Muscle of leg (tissue), 3 donors: ENCODE measurements at regions not wholly inside any gene's neighbourhood (a gene's known extent, or its start where the extent isn't known, plus 50 kb on each side); places are given as distances from the start of the nearest gene placed in this dataset.

Experiments used
- DNase-seq: peaks from one replicate; pipeline ENCODE4 v3.0.0; 2013
- H3K27ac ChIP-seq: one replicate; pipeline ENCODE4 v1.5.1; 2013; ENCODE audit warnings: mild to moderate bottlenecking, low read length, control low read depth
- H3K27me3 ChIP-seq: one replicate; pipeline ENCODE4 v1.6.1; 2013; ENCODE audit warnings: low read length; ENCODE audit not compliant: control insufficient read depth, insufficient read depth
- H3K36me3 ChIP-seq: one replicate; pipeline ENCODE4 v1.6.1; 2013; ENCODE audit warnings: low read length; ENCODE audit not compliant: control insufficient read depth, insufficient read depth
- H3K4me1 ChIP-seq: one replicate; pipeline ENCODE4 v1.6.1; 2013; ENCODE audit warnings: low read length; ENCODE audit not compliant: control insufficient read depth, insufficient read depth
- H3K4me3 ChIP-seq: one replicate; pipeline ENCODE4 v1.5.1; 2013; ENCODE audit warnings: low read length, control low read depth
- H3K9me3 ChIP-seq: replicated peaks from 2 replicates; pipeline ENCODE4 v1.6.1; 2013; ENCODE audit warnings: low read depth, low read length; ENCODE audit not compliant: control insufficient read depth
- WGBS: methylation state at CpG from one replicate; pipeline ENCODE4 v1.1.5; 2013; ENCODE audit warnings: missing lambda C conversion rate; ENCODE audit not compliant: insufficient coverage; 5-methylcytosine and 5-hydroxymethylcytosine counted together

DNA sequence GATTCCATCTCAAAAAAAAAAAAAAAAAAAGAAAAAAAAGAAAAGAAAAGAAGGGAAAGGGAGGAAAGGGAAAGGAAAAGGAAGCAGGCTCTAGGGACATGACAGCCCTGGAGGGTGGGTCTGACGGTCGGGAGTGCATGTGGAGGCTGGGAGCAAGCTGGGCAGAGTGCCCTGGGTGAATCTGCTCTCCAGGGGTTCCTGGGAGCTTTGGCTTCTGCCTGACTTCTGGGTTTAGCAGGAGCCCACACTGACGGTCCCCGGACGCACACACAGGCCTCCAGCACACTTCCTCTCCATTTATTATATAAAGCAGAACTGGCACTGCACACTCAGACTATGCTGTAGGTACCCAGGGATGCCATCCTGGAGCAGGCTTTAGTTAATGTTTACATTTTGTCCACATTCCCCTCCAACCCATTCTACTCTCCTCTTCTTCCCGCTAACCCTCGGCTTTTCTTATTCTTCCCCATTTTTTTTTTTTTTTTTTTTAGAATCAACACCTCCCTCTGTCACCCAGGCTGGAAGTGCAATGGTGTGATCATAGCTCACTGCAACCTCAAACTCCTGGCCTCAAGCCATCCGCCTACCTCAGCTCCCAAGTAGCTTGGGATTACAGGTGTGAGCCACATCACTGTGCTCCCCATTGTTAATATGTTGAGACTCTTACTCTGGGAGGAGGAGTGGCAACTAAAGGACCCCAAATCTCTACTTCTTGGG lies 151.1 kb upstream of the SLC1A4 start:
- H3K27me3 ChIP-seq: no peaks in the 10 kb centered on the region
- H3K9me3 ChIP-seq: no peaks in the 10 kb centered on the region
- H3K36me3 ChIP-seq: no peaks in the 10 kb centered on the region
- DNase-seq: peak; percentile 41
- no peak overlapping the region for H3K27ac ChIP-seq
- WGBS: 63% methylated on average over 5 of the region's 8 CpGs
- peaks cover 2% of the 10 kb centered on the region for H3K4me1 ChIP-seq
- H3K4me3 ChIP-seq: no peak overlapping the region

DNA sequence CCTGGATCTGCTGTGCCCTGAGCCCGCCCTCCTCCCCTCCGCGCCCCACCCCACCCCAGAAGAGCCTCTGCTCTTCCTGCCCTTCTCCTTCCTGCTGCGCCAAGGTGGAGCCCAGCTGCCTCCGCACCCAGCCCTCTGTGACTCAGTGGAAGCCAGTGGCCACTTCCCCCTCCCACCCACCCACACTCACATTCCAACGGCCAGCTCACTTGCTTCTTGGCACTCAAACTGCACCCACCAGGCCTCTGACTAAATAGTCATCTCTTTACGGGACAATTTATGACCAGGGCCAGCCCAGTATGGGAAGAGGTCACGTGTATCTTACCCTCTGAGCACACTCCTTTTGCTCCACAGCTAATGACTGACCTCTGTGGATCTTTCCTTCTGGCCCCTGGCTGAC lies 150.4 kb upstream of the SLC1A4 start:
- no peak for DNase-seq
- no peaks in the 10 kb centered on the region for H3K36me3 ChIP-seq
- 45% methylated on average over 3 of the region's 8 CpGs for WGBS
- H3K27ac ChIP-seq: no peak overlapping the region
- H3K4me3 ChIP-seq: no peak overlapping the region
- H3K9me3 ChIP-seq: no peaks in the 10 kb centered on the region
- peaks cover 2% of the 10 kb centered on the region for H3K4me1 ChIP-seq
- no peaks in the 10 kb centered on the region for H3K27me3 ChIP-seq

DNA sequence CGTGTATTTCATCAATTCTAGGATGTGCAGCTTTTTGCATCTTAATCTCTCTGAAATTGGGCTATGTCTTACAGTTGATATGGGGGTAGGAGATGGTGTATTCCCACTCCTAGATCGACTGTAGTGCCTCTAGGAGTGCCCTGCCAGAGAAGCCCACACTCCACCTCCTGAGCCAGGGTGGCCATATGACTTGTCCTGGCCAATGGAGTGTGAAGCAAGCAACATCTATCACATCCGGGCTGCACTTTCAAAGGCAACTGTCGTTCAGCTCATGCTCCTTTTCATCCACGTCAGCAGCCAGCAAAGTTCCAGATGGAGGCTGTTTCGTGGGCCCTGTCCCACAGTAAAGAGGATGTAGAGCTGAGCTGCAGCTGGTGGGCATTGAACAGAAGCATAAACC lies 149.4 kb upstream of the SLC1A4 start:
- peak; percentile 46 for DNase-seq
- Histone ChIP-seq H3K27me3 (no peaks in the 10 kb centered on the region), H3K27ac (no peak overlapping the region), H3K4me1 (peaks cover 2% of the 10 kb centered on the region), H3K4me3 (no peak overlapping the region), H3K36me3 (no peaks in the 10 kb centered on the region), H3K9me3 (no peaks in the 10 kb centered on the region)
- 40% methylated on average over 3 of the region's 6 CpGs for WGBS

DNA sequence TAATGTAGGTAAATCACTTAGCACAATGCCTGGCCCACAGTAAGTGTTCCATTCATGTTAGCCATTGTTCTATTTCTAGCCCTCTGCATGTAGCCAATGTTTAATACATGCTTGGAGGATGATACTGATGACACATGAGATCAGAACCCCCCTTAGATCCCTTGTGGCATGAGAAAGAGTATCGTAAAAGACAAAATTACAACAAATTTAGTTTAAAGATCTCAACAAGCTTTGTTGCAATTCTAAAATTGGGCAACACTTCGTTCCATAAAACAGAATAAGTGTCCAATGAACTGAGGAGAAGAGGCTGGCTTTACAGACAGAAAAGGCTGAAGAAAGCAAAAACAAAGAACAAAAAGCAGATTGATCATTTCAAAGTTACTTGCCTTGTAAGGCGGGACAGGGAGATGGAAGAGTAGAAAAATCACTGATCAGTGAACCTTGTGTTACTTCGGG lies 148.7 kb upstream of the SLC1A4 start:
- Histone ChIP-seq H3K36me3 (no peaks in the 10 kb centered on the region), H3K9me3 (no peaks in the 10 kb centered on the region), H3K4me3 (no peak overlapping the region), H3K27me3 (no peaks in the 10 kb centered on the region), H3K27ac (no peak overlapping the region), H3K4me1 (peaks cover 2% of the 10 kb centered on the region)
- WGBS: 94% methylated on average over 2 of the region's 4 CpGs
- DNase-seq: no peak

DNA sequence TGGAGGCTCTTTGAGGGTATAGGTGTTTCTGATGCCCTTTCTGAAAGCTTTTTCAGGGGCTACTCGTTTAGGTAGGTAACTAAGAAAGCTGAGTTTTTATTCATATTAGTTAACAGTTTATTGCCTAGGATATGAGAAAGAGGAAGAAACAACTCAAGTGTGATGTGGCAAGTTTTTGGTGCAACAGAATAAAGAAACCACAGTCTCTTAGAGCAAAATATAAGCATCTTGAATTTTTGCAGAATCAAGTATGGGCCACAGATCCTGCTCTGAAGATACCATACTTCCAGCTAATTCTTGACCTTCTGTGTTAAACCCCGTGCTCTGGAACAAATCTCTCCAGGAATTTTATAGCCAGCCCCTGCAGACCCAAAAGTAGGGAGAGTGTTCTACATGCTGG lies 147.7 kb upstream of the SLC1A4 start:
- Histone ChIP-seq H3K4me3 (no peak overlapping the region), H3K36me3 (no peaks in the 10 kb centered on the region), H3K27me3 (no peaks in the 10 kb centered on the region), H3K4me1 (peaks cover 2% of the 10 kb centered on the region), H3K9me3 (no peaks in the 10 kb centered on the region), H3K27ac (no peak overlapping the region)
- no peak for DNase-seq
- no CpG with 5 or more reads among the region's 2 CpGs for whole genome bisulfite sequencing

DNA sequence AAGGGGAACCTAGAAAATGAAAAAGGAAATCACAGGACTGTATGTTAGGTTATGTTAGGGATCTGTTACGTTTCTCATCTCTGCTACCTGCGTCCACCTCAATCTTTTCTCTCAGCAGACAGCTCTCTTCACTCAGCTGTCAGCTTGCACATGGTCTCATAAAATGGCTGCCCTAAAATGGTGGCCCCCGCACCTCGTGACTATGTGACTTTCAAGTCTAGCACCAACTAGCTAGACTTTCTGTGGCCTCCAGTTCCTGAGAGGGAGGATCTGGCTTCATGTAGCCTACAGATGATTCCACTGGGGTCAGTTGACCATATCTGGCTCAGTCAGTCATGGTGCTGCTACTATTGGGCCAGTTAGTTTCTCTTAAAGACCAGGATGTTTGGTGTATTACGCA lies 147.2 kb upstream of the SLC1A4 start:
- Histone ChIP-seq H3K27ac (no peak overlapping the region), H3K4me1 (peaks cover 2% of the 10 kb centered on the region), H3K27me3 (no peaks in the 10 kb centered on the region), H3K9me3 (no peaks in the 10 kb centered on the region), H3K36me3 (no peaks in the 10 kb centered on the region), H3K4me3 (no peak overlapping the region)
- no peak for DNase-seq
- WGBS: 83% methylated on average over 3 of the region's 5 CpGs

DNA sequence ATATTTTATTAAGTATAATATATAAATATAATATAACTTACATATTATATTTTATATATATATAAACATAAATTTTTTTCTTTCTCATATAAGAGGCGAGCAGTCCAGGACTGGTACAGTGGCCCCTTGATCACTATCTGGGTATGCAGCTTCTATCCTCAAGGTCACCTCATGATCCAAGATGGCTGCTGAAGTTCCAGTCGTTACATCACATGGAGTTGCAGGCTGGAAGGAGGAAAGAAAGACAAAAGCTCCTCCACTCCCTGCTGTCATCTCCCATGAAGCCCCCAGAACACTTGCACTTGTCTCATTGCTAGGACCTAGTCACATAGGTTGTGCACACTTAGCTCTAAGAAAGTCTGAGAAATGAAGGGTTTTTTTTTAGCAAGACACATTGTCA lies 145.1 kb upstream of the SLC1A4 start:
- DNase-seq: no peak
- H3K36me3 ChIP-seq: no peaks in the 10 kb centered on the region
- peaks cover 2% of the 10 kb centered on the region for H3K4me1 ChIP-seq
- H3K4me3 ChIP-seq: no peak overlapping the region
- H3K27me3 ChIP-seq: no peaks in the 10 kb centered on the region
- no peaks in the 10 kb centered on the region for H3K9me3 ChIP-seq
- WGBS: no CpG with 5 or more reads among the region's 2 CpGs
- H3K27ac ChIP-seq: no peak overlapping the region

DNA sequence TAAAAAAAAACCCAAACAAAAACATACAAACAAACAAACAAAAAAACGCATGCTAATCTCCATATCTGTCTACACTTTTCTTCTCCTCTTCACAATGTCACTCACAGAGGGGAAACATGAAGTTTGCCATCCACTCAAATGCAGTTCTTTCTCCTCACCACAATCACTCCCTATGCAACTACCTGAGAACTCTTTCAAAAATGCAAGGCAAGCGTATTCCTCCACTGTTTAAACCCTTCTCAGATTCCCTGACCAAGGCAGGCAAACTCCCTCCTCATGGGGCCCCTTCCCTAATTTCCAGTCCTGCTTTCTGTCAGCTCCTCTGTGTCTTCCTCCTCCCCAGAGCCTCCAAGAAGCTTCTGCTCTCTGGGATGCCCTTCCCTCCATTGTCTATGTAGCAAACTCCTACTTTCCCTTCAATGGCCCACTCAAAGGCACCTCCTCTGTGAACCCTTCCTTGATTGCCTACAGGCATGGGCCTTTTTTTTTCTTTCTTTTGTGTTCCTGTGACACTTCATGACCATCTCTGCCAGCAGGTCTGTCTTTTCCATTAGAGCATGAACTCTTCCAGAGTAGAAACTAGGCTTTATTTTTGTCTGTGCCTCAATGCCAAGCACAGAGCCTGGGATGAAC lies 143.8 kb upstream of the SLC1A4 start:
- no peak for DNase-seq
- no peaks in the 10 kb centered on the region for H3K4me1 ChIP-seq
- H3K4me3 ChIP-seq: no peak overlapping the region
- no peaks in the 10 kb centered on the region for H3K36me3 ChIP-seq
- H3K27me3 ChIP-seq: no peaks in the 10 kb centered on the region
- no peak overlapping the region for H3K27ac ChIP-seq
- H3K9me3 ChIP-seq: no peaks in the 10 kb centered on the region
- WGBS: 77% methylated on average over 2 of the region's 2 CpGs

DNA sequence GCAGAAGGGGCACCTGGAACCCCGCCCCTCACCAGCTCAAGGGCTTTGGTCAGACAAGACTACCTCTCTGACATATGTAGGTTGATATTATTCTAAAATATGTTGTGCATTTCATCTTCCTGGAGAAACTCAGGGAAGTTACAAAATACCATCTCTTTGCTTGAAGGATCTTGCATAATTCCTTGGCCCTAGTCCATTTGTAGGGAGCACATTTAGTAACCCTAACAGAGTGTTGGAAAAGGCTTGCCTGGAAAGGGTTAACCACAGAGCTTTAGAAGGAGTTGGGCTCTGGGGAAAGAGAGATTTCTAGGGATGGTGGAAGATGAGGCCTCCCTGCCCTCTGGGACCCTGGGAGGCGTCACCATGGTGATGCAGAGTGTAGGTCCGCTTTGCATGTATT lies 143.0 kb upstream of the SLC1A4 start:
- no CpG with 5 or more reads among the region's 3 CpGs for WGBS
- Histone ChIP-seq H3K4me3 (no peak overlapping the region), H3K36me3 (no peaks in the 10 kb centered on the region), H3K27ac (no peak overlapping the region), H3K9me3 (no peaks in the 10 kb centered on the region), H3K4me1 (no peaks in the 10 kb centered on the region), H3K27me3 (no peaks in the 10 kb centered on the region)
- peak; percentile 32 for DNase-seq

DNA sequence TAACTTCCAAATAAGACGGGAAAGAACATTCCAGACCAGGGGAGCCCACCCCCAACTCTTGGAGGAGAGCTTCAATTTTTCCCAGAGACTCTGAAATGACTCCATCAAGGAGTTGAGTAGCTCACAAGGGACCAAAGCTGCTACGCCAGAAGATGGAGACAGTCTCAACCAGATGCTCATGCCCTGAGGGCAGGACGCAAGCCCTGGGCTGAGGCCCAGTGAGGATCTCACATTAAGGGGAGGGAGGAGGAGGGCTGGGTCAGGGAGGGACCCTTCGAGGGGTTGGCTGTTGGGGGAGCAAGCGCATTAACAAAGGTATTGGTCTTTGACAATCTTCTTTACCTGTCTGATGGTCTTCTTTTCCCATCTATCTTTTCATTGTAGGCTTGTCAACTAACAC lies 141.3 kb upstream of the SLC1A4 start:
- 69% methylated on average over 3 of the region's 5 CpGs for WGBS
- Histone ChIP-seq H3K36me3 (no peaks in the 10 kb centered on the region), H3K4me1 (no peaks in the 10 kb centered on the region), H3K4me3 (no peak overlapping the region), H3K9me3 (no peaks in the 10 kb centered on the region), H3K27me3 (no peaks in the 10 kb centered on the region), H3K27ac (no peak overlapping the region)
- DNase-seq: no peak
